Superior temporal gyrus (tissue), 1 donor: ENCODE measurements at regions not wholly inside any gene's neighbourhood (a gene's known extent, or its start where the extent isn't known, plus 50 kb on each side); places are given as distances from the start of the nearest gene placed in this dataset.

Experiments used
- DNase-seq: peaks from one replicate; pipeline ENCODE4 v3.0.0-alpha.2; 2016; ENCODE audit errors: extremely low spot score

- DNase-seq: no peak
These were observed 89.5 kb downstream of the ZC3H11B start for GRCh38 chr1:219523411-219523810.

GRCh38 chr1:219521325-219521724 is 91.6 kb downstream of the ZC3H11B start:
- DNase-seq: no peak

DNA sequence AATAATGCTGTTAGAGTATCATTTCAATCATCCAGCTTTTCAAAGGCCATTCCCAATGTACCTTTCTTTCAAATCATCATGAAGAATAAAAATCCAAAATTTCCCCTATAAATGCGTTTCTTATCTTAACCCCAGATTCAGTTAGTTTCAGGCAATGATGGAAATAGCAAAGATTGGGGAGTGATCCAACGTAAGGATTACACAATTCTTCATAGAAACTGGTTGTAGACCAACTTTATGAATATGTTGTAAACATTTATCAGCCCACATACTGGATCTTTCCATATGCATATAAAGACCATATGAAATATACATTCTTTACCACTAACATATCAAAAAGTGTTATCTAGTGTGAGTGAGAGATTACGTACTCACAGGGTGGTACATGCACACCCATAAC is 92.7 kb downstream of the ZC3H11B start:
- no peak for DNase-seq

DNA sequence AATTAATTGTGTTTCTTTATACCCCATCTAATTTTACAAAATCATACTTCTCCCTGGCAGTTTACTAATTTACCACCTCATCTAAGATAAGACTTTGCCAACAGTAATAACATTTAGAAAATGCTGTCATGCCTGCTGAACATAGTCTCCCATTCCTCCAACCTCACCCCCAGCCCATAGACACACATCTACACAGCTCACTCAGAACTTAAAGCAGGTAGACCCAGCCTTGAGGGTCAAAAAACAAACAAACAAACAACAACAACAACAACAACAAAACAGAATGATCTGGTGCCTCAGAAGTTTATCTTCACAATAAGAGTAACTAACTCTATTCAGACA is 94.0 kb downstream of the ZC3H11B start:
- no peak for DNase-seq

DNA sequence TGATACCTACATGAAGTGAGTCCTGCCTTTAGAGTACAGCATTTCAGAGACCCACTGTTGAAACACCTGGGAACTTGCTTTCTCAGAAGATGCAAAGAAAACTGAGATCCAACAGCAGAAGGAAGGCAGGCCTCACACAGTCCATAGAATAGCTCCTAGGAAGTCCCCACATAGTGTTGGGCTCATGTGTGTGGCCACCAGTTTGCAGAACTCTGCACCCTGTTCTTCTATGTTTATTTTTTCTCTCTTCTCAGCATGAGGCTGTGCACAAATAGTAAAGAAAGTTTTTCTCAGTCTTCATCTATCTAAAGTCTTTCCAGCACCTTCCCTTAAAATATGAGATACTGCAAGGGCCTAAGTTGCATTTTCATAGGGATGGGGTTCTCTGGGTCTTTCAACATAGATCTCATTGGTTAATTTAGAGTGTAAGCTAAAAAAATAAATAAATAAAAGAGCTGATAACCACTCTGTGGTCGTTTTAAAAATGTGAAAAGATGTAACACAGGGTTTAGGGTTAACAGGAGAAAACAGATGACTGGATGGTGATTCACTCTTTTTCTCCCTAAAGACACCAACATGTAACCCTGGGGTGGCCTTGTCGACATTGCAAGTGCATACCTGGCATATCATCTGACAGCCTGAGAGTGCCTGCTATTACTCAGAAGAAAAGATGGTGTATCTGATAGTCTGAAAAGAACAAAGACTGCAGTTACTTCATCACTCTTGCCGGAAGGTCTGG is 94.6 kb downstream of the ZC3H11B start:
- no peak for DNase-seq

GRCh38 chr1:219517031-219517430 is 95.9 kb downstream of the ZC3H11B start:
- no peak for DNase-seq

GRCh38 chr1:219514728-219515127 is 98.2 kb downstream of the ZC3H11B start:
- no peak for DNase-seq

DNA sequence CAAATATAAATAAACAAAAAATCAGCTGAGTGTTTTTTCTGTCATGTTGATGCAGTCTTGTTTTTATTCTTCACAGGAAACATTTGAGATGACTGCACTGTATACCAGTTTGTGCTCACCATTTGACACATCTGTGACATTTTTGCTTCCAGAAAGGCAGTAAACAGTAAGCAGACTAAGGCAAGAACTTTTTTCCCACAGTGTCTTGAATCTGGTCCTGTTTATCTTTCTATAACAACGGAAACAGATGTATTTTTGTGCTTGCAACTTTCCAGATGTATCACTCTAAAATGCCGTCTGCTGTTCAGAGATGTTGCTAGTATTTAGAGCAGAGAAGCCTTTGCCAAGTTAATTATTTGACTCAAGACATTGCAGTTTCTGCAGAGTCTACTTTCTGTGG is 105.5 kb downstream of the ZC3H11B start:
- no peak for DNase-seq

GRCh38 chr1:219506936-219507335 is 106.0 kb downstream of the ZC3H11B start:
- DNase-seq: no peak

DNA sequence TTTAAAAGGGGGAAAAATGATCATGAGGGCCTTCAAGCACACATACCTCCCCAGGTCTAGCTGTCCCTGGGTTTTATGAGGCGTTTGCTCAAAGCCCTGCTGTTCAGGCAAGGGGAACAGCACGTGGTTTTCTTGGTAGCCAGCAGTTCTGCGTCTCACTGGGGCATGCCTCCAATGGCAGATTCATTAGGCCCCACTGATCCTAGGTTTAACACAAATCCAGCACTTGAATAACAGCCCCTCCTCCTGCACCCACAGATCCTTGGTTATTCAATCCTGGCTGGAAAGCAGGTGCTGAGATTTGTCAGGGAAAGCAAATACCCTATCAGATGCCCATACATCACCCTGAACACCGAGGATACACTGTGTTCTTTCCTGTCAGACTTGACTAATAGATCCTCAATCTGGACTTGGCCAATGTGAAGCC is 106.4 kb downstream of the ZC3H11B start:
- no peak for DNase-seq

DNA sequence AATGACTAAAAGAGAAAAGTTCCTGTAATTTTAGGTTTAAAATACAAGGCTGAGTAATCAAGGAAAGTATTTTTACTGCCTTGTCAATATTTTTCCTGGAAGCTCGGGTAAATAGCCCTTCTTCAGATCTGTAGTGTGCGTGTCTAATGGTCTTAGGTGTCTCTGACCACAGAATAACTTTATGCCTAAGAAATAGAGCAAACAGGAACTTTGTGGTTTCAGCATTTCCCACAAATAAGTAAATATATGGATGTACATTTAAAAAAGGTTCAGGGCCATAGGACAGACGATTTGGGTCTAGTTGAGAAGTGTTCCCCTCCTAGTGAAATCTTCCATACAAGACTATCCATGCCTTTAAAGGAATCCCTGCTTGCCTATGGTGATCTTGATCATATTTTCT is 107.0 kb downstream of the ZC3H11B start:
- no peak for DNase-seq

- DNase-seq: no peak
These were observed 109.3 kb downstream of the ZC3H11B start for GRCh38 chr1:219503604-219504003.

- no peak for DNase-seq
These were observed 112.5 kb downstream of the ZC3H11B start for GRCh38 chr1:219500327-219500897.

DNA sequence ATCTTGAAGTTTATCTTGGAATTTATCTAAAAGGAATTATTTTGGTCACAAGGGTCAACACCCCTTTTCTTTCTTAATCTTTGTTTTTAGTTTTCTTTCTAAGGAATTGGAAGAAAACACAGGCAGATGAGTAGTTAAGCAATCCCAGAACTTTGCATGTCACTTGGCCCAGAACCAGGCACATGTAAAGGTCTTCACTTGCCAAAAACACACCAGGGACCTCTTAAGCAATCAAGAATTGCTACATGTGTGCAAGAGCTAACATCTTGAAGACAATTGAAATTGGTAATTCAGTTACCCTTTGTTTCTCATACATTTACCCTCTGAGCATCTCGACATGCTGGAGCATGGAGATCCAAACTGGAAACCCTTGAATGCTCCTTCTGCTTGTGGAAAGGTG is 114.2 kb downstream of the ZC3H11B start:
- DNase-seq: no peak

GRCh38 chr1:219495737-219496408 is 117.0 kb downstream of the ZC3H11B start:
- DNase-seq: no peak

GRCh38 chr1:219492717-219493116 is 120.2 kb downstream of the ZC3H11B start:
- DNase-seq: no peak

GRCh38 chr1:219490566-219490965 is 122.3 kb downstream of the ZC3H11B start:
- no peak for DNase-seq

DNA sequence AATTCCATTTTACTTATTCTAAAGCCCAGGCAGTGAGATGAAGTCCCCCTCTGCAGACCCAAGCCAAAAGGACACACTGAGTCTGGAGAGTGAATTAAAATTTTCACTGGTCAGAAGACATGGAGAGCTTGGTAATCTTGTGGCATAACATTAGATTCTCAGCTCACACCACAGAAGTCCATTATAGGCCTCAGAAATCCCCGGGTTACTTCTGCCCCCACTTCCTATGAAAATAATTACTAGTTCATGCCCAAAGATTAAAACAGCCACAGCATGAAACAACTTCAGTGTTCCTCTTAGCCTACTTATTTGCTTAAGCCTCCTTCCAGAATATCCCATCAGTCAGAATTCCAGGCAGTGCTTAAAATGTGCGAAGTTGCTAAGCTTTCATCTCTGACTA is 123.3 kb downstream of the ZC3H11B start:
- no peak for DNase-seq

DNA sequence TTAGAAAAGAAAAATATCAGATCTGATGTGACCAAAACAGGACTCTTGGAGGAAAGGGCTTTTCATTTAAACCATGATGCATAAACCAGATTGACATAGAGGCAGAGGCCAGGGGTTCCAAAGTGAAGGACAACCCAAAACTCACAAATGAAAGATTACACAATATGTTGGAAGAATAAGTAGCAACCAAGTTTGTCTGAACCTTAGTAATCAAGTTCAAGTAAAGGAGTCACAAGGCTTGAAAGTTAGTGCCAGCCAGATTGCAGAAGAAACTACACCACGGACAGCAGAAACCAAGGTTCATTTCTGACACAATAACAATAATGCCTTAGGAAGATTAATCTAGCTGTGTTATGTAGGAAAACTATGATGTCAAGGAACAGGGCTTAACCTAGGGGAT is 124.6 kb downstream of the ZC3H11B start:
- no peak for DNase-seq

DNA sequence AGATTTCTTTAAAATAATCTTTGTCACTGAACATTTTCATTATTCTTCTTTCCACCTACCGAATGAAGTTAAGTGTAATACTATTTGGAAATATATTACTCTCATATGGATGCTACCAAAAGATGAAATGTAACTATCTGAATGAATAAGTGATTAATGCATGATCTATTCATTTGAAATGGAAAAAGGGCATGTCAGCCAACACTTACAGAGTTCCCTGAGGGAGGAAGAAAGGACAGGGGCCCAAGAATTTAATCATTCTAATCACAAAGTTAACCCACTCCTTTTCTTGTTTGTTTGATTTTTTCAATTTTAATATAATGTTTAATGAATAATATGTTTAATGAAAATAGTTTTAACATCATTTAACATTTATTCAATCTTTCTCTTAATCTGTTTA is 129.4 kb downstream of the ZC3H11B start:
- no peak for DNase-seq

GRCh38 chr1:219480011-219480410 is 132.9 kb downstream of the ZC3H11B start:
- DNase-seq: no peak

GRCh38 chr1:219478811-219479210 is 134.1 kb downstream of the ZC3H11B start:
- no peak for DNase-seq

DNA sequence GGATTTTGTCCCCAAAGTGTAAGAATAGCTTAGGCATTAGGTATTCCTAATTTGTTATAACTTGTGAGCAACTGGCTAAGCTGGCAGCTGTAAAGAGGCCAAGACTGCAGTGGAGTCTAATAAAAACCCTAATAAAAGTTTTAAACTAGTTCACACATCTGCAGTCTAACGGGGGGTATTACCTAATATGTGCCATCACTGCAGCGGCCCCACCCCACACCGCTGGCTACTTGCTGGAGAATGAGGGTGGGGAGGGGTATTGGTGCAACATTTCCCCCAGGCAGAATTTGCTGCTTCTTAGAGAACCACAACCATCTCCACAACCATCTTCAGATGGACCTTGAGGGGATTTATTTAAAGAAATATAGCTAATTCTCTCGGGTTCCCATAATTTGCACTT is 135.0 kb downstream of the ZC3H11B start:
- no peak for DNase-seq
